ENCODE measurements at regions not wholly inside any gene's neighbourhood (a gene's known extent, or its start where the extent isn't known, plus 50 kb on each side); places are given as distances from the start of the nearest gene placed in this dataset.

DNA sequence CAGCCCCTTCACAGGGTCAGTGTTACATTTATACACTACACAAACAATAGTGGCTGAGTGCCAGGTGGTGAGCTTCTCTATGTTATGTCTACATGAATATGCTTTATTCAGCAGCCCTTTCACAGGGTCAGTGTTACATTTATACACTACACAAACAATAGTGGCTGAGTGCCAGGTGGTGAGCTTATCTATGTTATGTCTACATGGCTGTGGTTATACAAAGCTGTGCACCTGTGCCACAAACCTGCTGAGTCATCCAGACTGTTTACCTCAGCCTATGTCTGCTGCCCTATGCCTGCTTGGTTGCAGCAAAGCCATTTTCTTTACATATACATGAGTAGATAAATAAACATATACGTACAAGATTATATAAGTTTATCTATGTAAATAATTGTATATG lies 76.5 kb downstream of the ZNF726 start:
- no peak for TF ChIP-seq POLR2A (IDR thresholded peaks at IDR 0.05)
- no peak for TF ChIP-seq EP300 (IDR thresholded peaks at IDR 0.05)
- TF ChIP-seq, protein P1, sequence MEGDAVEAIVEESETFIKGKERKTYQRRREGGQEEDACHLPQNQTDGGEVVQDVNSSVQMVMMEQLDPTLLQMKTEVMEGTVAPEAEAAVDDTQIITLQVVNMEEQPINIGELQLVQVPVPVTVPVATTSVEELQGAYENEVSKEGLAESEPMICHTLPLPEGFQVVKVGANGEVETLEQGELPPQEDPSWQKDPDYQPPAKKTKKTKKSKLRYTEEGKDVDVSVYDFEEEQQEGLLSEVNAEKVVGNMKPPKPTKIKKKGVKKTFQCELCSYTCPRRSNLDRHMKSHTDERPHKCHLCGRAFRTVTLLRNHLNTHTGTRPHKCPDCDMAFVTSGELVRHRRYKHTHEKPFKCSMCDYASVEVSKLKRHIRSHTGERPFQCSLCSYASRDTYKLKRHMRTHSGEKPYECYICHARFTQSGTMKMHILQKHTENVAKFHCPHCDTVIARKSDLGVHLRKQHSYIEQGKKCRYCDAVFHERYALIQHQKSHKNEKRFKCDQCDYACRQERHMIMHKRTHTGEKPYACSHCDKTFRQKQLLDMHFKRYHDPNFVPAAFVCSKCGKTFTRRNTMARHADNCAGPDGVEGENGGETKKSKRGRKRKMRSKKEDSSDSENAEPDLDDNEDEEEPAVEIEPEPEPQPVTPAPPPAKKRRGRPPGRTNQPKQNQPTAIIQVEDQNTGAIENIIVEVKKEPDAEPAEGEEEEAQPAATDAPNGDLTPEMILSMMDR (IDR thresholded peaks at IDR 0.05) = no peak

Measured in tibial nerve (tissue), 4 donors.